Neural progenitor cell (in vitro differentiated cells): ENCODE measurements at regions not wholly inside any gene's neighbourhood (a gene's known extent, or its start where the extent isn't known, plus 50 kb on each side); places are given as distances from the start of the nearest gene placed in this dataset.
A peak's percentile ranks its signal among the peaks of the same experiment; 100 is the strongest.
"Not testable (repeated sequence)": the region's sequence is repeated elsewhere in the genome, so short reads cannot be mapped to it uniquely, and the experiment has no call there.

ENCODE experiments used
- DNase-seq: peaks from one replicate; pipeline ENCODE4 v3.0.0-alpha.2; 2016; ENCODE audit warnings: low spot score
- H2AFZ ChIP-seq: fragments of 200-600 bp; sonication (generic); replicated peaks from 2 replicates; pipeline ENCODE4 v1.6.1; 2016; ENCODE audit warnings: antibody characterized with exemption
- H3F3A ChIP-seq: fragments of 200-600 bp; sonication (generic); 2 replicates; pipeline ENCODE4 v1.6.1; 2016; ENCODE audit warnings: antibody characterized with exemption, low read depth
- H3K27ac ChIP-seq: fragments of 200-600 bp; sonication (generic); 2 replicates; pipeline ENCODE4 v1.5.1; 2016; ENCODE audit warnings: mild to moderate bottlenecking
- H3K27me3 ChIP-seq: fragments of 200-600 bp; sonication (generic); 2 replicates; pipeline ENCODE4 v1.6.1; 2016; ENCODE audit warnings: mild to moderate bottlenecking, moderate library complexity
- H3K36me3 ChIP-seq: fragments of 200-600 bp; sonication (generic); 2 replicates; pipeline ENCODE4 v1.5.1; 2016
- H3K4me1 ChIP-seq: fragments of 200-600 bp; sonication (generic); 2 replicates; pipeline ENCODE4 v1.6.1; 2016; ENCODE audit warnings: mixed run types
- H3K4me2 ChIP-seq: fragments of 200-600 bp; sonication (generic); 2 replicates; pipeline ENCODE4 v1.6.1; 2016
- H3K4me3 ChIP-seq: fragments of 200-600 bp; sonication (generic); 2 replicates; pipeline ENCODE4 v1.5.1; 2016
- H3K79me2 ChIP-seq: fragments of 200-600 bp; sonication (generic); 2 replicates; pipeline ENCODE4 v1.6.1; 2016; ENCODE audit warnings: low read depth
- H3K9ac ChIP-seq: fragments of 200-600 bp; sonication (generic); 2 replicates; pipeline ENCODE4 v1.6.1; 2016
- H3K9me3 ChIP-seq: fragments of 200-600 bp; sonication (generic); 2 replicates; pipeline ENCODE4 v1.5.1; 2016; ENCODE audit warnings: low read depth
- H4K20me1 ChIP-seq: fragments of 200-600 bp; sonication (generic); 2 replicates; pipeline ENCODE4 v1.6.1; 2016; ENCODE audit warnings: low read depth
- H3K27ac Mint-ChIP-seq: 3 replicates; pipeline ENCODE4 v1.8.0; 2021; ENCODE audit warnings: mixed read lengths
- H3K27me3 Mint-ChIP-seq: 2 replicates; pipeline ENCODE4 v1.8.0; 2022; ENCODE audit warnings: low read depth, mild to moderate bottlenecking, inconsistent platforms, moderate library complexity, mixed read lengths; ENCODE audit not compliant: insufficient read depth
- H3K36me3 Mint-ChIP-seq: 3 replicates; pipeline ENCODE4 v1.8.0; 2021; ENCODE audit warnings: mixed read lengths
- H3K4me1 Mint-ChIP-seq: 3 replicates; pipeline ENCODE4 v1.8.0; 2021; ENCODE audit warnings: mixed read lengths
- H3K4me3 Mint-ChIP-seq: 3 replicates; pipeline ENCODE4 v1.8.0; 2021; ENCODE audit warnings: mild to moderate bottlenecking, moderate library complexity, mixed read lengths
- H3K9me3 Mint-ChIP-seq: 3 replicates; pipeline ENCODE4 v1.8.0; 2020; ENCODE audit warnings: mixed read lengths
- CTCF ChIP-seq: fragments of 200-600 bp; sonication (generic); IDR thresholded peaks from 2 replicates; pipeline ENCODE4 v1.5.1; 2017; ENCODE audit warnings: antibody characterized with exemption, mild to moderate bottlenecking
- EZH2 ChIP-seq: fragments of 200-600 bp; sonication (generic); IDR thresholded peaks from 2 replicates; pipeline ENCODE4 v1.6.1; 2017; ENCODE audit warnings: antibody characterized with exemption, mild to moderate bottlenecking, moderate library complexity
- EZH2phosphoT487 ChIP-seq: fragments of 200-600 bp; sonication (generic); IDR thresholded peaks from 2 replicates; pipeline ENCODE4 v1.6.1; 2017; ENCODE audit warnings: antibody characterized with exemption

- Histone ChIP-seq H4K20me1 (no peaks in the 10 kb centered on the region), H3K9me3 (no peaks in the 10 kb centered on the region), H3K27me3 (no peaks in the 10 kb centered on the region), H3K27ac (no peak overlapping the region), H2AFZ (peak overlapping the region; percentile 13), H3F3A (no peaks in the 10 kb centered on the region), H3K4me1 (no peaks in the 10 kb centered on the region), H3K79me2 (no peaks in the 10 kb centered on the region), H3K9ac (no peak overlapping the region), H3K4me3 (no peak overlapping the region), H3K36me3 (no peaks in the 10 kb centered on the region), H3K4me2 (no peak overlapping the region)
- Mint-ChIP-seq H3K4me1 (no peaks in the 10 kb centered on the region), H3K4me3 (no peak overlapping the region), H3K9me3 (peaks cover 5% of the 10 kb centered on the region), H3K36me3 (no peaks in the 10 kb centered on the region), H3K27ac (no peak overlapping the region), H3K27me3 (peaks cover 2% of the 10 kb centered on the region)
- DNase-seq: no peak
- TF ChIP-seq EZH2phosphoT487 (no peak), CTCF (no peak), EZH2 (no peak)
Measured at GRCh38 chr14:21768875-21769257, 95.2 kb upstream of the OR4E1 start.

- Histone ChIP-seq H3K27me3 (no peaks in the 10 kb centered on the region), H3K4me1 (no peaks in the 10 kb centered on the region), H2AFZ (peak overlapping the region; percentile 13), H3K4me3 (no peak overlapping the region), H3K27ac (no peak overlapping the region), H3K9ac (no peak overlapping the region), H3K79me2 (no peaks in the 10 kb centered on the region), H3K9me3 (no peaks in the 10 kb centered on the region), H4K20me1 (no peaks in the 10 kb centered on the region), H3K36me3 (no peaks in the 10 kb centered on the region), H3K4me2 (no peak overlapping the region), H3F3A (no peaks in the 10 kb centered on the region)
- Mint-ChIP-seq H3K9me3 (peaks cover 6% of the 10 kb centered on the region), H3K4me1 (no peaks in the 10 kb centered on the region), H3K4me3 (no peak overlapping the region), H3K27me3 (peaks cover 2% of the 10 kb centered on the region), H3K27ac (no peak overlapping the region), H3K36me3 (no peaks in the 10 kb centered on the region)
- no peak for TF ChIP-seq EZH2
- TF ChIP-seq CTCF: peak; percentile 78
- DNase-seq: peak; percentile 80
Measured at GRCh38 chr14:21768116-21768874, 94.7 kb upstream of the OR4E1 start.

- not testable (repeated sequence) for H3K4me2 ChIP-seq, H3K79me2 ChIP-seq, H3F3A ChIP-seq, H4K20me1 ChIP-seq, H3K4me3 Mint-ChIP-seq, H3K27ac ChIP-seq, H3K27me3 Mint-ChIP-seq, H3K27me3 ChIP-seq, H3K4me3 ChIP-seq, H3K9me3 ChIP-seq, H3K36me3 Mint-ChIP-seq, H3K27ac Mint-ChIP-seq, H2AFZ ChIP-seq, DNase-seq, H3K9ac ChIP-seq, H3K36me3 ChIP-seq, H3K4me1 ChIP-seq, H3K4me1 Mint-ChIP-seq
- H3K9me3 Mint-ChIP-seq: peaks cover 11% of the 10 kb centered on the region
Measured at GRCh38 chr14:21760360-21760759, 86.7 kb upstream of the OR4E1 start.

- Mint-ChIP-seq H3K27me3 (peaks cover 2% of the 10 kb centered on the region), H3K27ac (no peak overlapping the region), H3K4me3 (no peak overlapping the region), H3K4me1 (peaks cover 4% of the 10 kb centered on the region), H3K9me3 (no peaks in the 10 kb centered on the region), H3K36me3 (no peaks in the 10 kb centered on the region)
- TF ChIP-seq EZH2phosphoT487 (no peak), CTCF (no peak), EZH2 (no peak)
- Histone ChIP-seq H3K4me3 (no peak overlapping the region), H3F3A (no peaks in the 10 kb centered on the region), H3K4me2 (no peak overlapping the region), H3K9me3 (no peaks in the 10 kb centered on the region), H3K36me3 (no peaks in the 10 kb centered on the region), H4K20me1 (no peaks in the 10 kb centered on the region), H3K79me2 (no peaks in the 10 kb centered on the region), H3K27ac (no peak overlapping the region), H3K27me3 (peaks cover 35% of the 10 kb centered on the region), H2AFZ (peak overlapping the region; percentile 97), H3K4me1 (peaks cover 5% of the 10 kb centered on the region), H3K9ac (no peak overlapping the region)
- no peak for DNase-seq
Measured at GRCh38 chr14:21749306-21749868, 75.8 kb upstream of the OR4E1 start.
